ENCODE measurements at regions not wholly inside any gene's neighbourhood (a gene's known extent, or its start where the extent isn't known, plus 50 kb on each side); places are given as distances from the start of the nearest gene placed in this dataset.

DNA sequence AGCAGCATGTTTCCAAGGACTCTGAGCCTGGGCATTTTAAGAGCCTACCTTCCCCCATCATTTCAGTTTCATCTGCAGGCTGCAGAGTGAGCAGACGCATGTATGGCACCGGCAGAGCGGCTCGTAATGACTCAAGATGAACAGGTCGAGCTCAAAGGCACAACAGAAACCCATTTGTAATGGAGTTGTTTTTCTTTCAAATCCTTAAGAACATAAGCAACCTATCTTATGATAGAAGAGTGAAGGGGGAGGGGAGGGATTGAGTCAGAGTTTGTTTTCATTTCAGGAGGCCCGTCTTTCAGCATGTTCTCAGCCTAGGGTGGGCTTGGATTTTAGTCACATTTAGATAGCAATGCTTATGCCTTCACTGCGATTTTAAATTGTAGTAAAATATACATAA, 54.9 kb upstream of the CISTR start:
- TF ChIP-seq EP300 (IDR thresholded peaks at IDR 0.05): no peak
- TF ChIP-seq, protein P1, sequence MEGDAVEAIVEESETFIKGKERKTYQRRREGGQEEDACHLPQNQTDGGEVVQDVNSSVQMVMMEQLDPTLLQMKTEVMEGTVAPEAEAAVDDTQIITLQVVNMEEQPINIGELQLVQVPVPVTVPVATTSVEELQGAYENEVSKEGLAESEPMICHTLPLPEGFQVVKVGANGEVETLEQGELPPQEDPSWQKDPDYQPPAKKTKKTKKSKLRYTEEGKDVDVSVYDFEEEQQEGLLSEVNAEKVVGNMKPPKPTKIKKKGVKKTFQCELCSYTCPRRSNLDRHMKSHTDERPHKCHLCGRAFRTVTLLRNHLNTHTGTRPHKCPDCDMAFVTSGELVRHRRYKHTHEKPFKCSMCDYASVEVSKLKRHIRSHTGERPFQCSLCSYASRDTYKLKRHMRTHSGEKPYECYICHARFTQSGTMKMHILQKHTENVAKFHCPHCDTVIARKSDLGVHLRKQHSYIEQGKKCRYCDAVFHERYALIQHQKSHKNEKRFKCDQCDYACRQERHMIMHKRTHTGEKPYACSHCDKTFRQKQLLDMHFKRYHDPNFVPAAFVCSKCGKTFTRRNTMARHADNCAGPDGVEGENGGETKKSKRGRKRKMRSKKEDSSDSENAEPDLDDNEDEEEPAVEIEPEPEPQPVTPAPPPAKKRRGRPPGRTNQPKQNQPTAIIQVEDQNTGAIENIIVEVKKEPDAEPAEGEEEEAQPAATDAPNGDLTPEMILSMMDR (IDR thresholded peaks at IDR 0.05): no peak
